ENCODE measurements at regions not wholly inside any gene's neighbourhood (a gene's known extent, or its start where the extent isn't known, plus 50 kb on each side); places are given as distances from the start of the nearest gene placed in this dataset.

DNA sequence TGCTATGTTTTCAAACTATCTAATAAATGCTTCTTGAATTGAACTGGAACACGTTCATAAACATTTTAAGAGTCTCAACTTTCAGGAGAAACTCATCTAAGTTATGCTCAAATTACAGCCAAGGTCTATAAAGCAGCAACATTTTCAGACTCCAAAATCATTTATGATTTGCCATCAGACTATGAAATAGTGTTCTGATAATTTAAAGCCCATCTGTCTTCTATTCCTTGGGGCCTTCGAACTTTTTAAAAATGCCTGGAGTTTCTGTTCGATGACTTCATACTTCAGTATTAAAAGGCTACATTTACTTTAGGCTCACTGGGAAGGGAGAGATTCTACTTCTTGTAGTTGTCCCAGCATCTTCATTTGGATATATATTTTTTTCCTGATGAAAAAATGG lies 73.6 kb upstream of the NXPH2 start:
- Mint-ChIP-seq H3K9me3 (ENCODE audit: low read depth) (peaks cover 3% of the 10 kb centered on the region), H3K4me1 (ENCODE audit: low read depth) (no peaks in the 10 kb centered on the region)

DNA sequence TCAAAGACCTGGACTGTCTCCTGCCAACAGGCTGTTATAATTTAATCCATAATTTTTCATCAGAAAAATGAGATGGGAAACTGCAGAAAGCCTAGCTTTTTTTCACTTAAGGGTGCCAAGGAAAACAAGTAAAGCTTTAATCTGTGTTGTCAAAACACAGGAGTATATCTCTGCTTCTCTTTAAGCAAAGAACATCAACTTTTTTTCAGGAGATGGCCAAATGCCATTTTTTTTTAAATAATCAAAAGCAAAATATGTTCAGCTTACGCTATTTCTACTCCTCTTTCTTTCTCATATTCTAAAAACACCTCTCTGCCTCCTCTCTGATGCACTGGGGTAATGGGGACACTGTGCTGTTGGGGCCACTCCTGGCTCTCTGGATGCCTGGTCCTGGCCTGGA lies 73.1 kb upstream of the NXPH2 start:
- DNase-seq (ENCODE audit: low spot score, unreplicated experiment), result no peak
- Mint-ChIP-seq H3K9me3 (ENCODE audit: low read depth) (peaks cover 3% of the 10 kb centered on the region), H3K27ac (no peak overlapping the region), H3K36me3 (ENCODE audit: insufficient read depth) (no peaks in the 10 kb centered on the region), H3K4me3 (ENCODE audit: low read depth) (no peak overlapping the region), H3K4me1 (ENCODE audit: low read depth) (no peaks in the 10 kb centered on the region), H3K27me3 (no peaks in the 10 kb centered on the region)
- TF ChIP-seq CTCF (IDR thresholded peaks at IDR 0.05; ENCODE audit: unreplicated experiment), result no peak

More for the DNA sequence above, 73.6 kb upstream of the NXPH2 start:
- Mint-ChIP-seq H3K27ac (no peak overlapping the region), H3K36me3 (ENCODE audit: insufficient read depth) (no peaks in the 10 kb centered on the region), H3K4me3 (ENCODE audit: low read depth) (no peak overlapping the region), H3K27me3 (no peaks in the 10 kb centered on the region)
- DNase-seq (ENCODE audit: low spot score, unreplicated experiment), result no peak
- no peak for TF ChIP-seq CTCF (IDR thresholded peaks at IDR 0.05; ENCODE audit: unreplicated experiment)

- H3K27me3 Mint-ChIP-seq, result no peaks in the 10 kb centered on the region
Measured at GRCh38 chr2:138846216-138846821, 66.1 kb upstream of the NXPH2 start.

GRCh38 chr2:138842341-138842740 lies 62.2 kb upstream of the NXPH2 start:
- Mint-ChIP-seq H3K4me1 (ENCODE audit: low read depth) (no peaks in the 10 kb centered on the region), H3K27me3 (no peaks in the 10 kb centered on the region), H3K27ac (no peak overlapping the region), H3K9me3 (ENCODE audit: low read depth) (peaks cover 4% of the 10 kb centered on the region), H3K36me3 (ENCODE audit: insufficient read depth) (no peaks in the 10 kb centered on the region), H3K4me3 (ENCODE audit: low read depth) (no peak overlapping the region)
- DNase-seq (ENCODE audit: low spot score, unreplicated experiment), result no peak
- TF ChIP-seq CTCF (IDR thresholded peaks at IDR 0.05; ENCODE audit: unreplicated experiment), result no peak

More at GRCh38 chr2:138846216-138846821, 66.1 kb upstream of the NXPH2 start:
- Mint-ChIP-seq H3K36me3 (ENCODE audit: insufficient read depth) (no peaks in the 10 kb centered on the region), H3K4me1 (ENCODE audit: low read depth) (no peaks in the 10 kb centered on the region), H3K4me3 (ENCODE audit: low read depth) (no peak overlapping the region), H3K9me3 (ENCODE audit: low read depth) (peaks cover 3% of the 10 kb centered on the region), H3K27ac (no peak overlapping the region)
- DNase-seq (ENCODE audit: low spot score, unreplicated experiment), result no peak
- peak; percentile 77 for TF ChIP-seq CTCF (IDR thresholded peaks at IDR 0.05; ENCODE audit: unreplicated experiment)

- no peaks in the 10 kb centered on the region for H3K4me1 Mint-ChIP-seq (ENCODE audit: low read depth)
- no peaks in the 10 kb centered on the region for H3K27me3 Mint-ChIP-seq
- TF ChIP-seq CTCF (IDR thresholded peaks at IDR 0.05; ENCODE audit: unreplicated experiment), result no peak
- H3K4me3 Mint-ChIP-seq (ENCODE audit: low read depth), result no peak overlapping the region
- H3K36me3 Mint-ChIP-seq (ENCODE audit: insufficient read depth), result no peaks in the 10 kb centered on the region
- H3K27ac Mint-ChIP-seq, result no peak overlapping the region
- no peak for DNase-seq (ENCODE audit: low spot score, unreplicated experiment)
- H3K9me3 Mint-ChIP-seq (ENCODE audit: low read depth), result peaks cover 4% of the 10 kb centered on the region
Measured at GRCh38 chr2:138841459-138841858, 61.3 kb upstream of the NXPH2 start.
